Inferior parietal cortex (tissue), 1 donor: ENCODE measurements at regions not wholly inside any gene's neighbourhood (a gene's known extent, or its start where the extent isn't known, plus 50 kb on each side); places are given as distances from the start of the nearest gene placed in this dataset.
"Not testable (repeated sequence)": the region's sequence is repeated elsewhere in the genome, so short reads cannot be mapped to it uniquely, and the experiment has no call there.

Experiments used
- DNase-seq: peaks from one replicate; pipeline ENCODE4 v3.0.0-alpha.2; 2016; ENCODE audit errors: extremely low spot score

- DNase-seq = no peak
Observed at GRCh38 chr6:23747239-23747638, 378.8 kb upstream of the NRSN1 start.

- DNase-seq = no peak
Observed at GRCh38 chr6:23752414-23752813, 373.6 kb upstream of the NRSN1 start.

GRCh38 chr6:23754197-23754596 lies 371.8 kb upstream of the NRSN1 start:
- DNase-seq = no peak

- DNase-seq = no peak
Observed at GRCh38 chr6:23775127-23775526, 350.9 kb upstream of the NRSN1 start.

- DNase-seq = no peak
Observed at GRCh38 chr6:23783901-23784300, 342.1 kb upstream of the NRSN1 start.

GRCh38 chr6:23784301-23784919 lies 341.6 kb upstream of the NRSN1 start:
- no peak for DNase-seq

GRCh38 chr6:23790756-23791155 lies 335.3 kb upstream of the NRSN1 start:
- DNase-seq = no peak

GRCh38 chr6:23797041-23797440 lies 329.0 kb upstream of the NRSN1 start:
- DNase-seq = no peak

GRCh38 chr6:23804289-23804688 lies 321.7 kb upstream of the NRSN1 start:
- not testable (repeated sequence) for DNase-seq

- not testable (repeated sequence) for DNase-seq
Observed at GRCh38 chr6:23821141-23821540, 304.9 kb upstream of the NRSN1 start.

GRCh38 chr6:23823421-23823820 lies 302.6 kb upstream of the NRSN1 start:
- DNase-seq = no peak

- no peak for DNase-seq
Observed at GRCh38 chr6:23826572-23826971, 299.4 kb upstream of the NRSN1 start.

- no peak for DNase-seq
Observed at GRCh38 chr6:23828861-23829260, 297.2 kb upstream of the NRSN1 start.

GRCh38 chr6:23841116-23841515 lies 284.9 kb upstream of the NRSN1 start:
- DNase-seq = no peak

GRCh38 chr6:23842760-23843159 lies 283.3 kb upstream of the NRSN1 start:
- DNase-seq = no peak

- DNase-seq = no peak
Observed at GRCh38 chr6:23851522-23851921, 274.5 kb upstream of the NRSN1 start.

- DNase-seq = not testable (repeated sequence)
Observed at GRCh38 chr6:23853566-23854133, 272.4 kb upstream of the NRSN1 start.

GRCh38 chr6:23854154-23854553 lies 271.9 kb upstream of the NRSN1 start:
- DNase-seq = not testable (repeated sequence)

- no peak for DNase-seq
Observed at GRCh38 chr6:23855497-23856116, 270.4 kb upstream of the NRSN1 start.

- no peak for DNase-seq
Observed at GRCh38 chr6:23870496-23870895, 255.5 kb upstream of the NRSN1 start.

GRCh38 chr6:23873161-23873560 lies 252.9 kb upstream of the NRSN1 start:
- DNase-seq = no peak

GRCh38 chr6:23875006-23875405 lies 251.0 kb upstream of the NRSN1 start:
- no peak for DNase-seq

GRCh38 chr6:23879816-23880215 lies 246.2 kb upstream of the NRSN1 start:
- DNase-seq = no peak
